DMS53 (cell line): ENCODE measurements at regions not wholly inside any gene's neighbourhood (a gene's known extent, or its start where the extent isn't known, plus 50 kb on each side); places are given as distances from the start of the nearest gene placed in this dataset.
A peak's percentile ranks its signal among the peaks of the same experiment; 100 is the strongest.

Source experiments
- DNase-seq: peaks from one replicate; lab custom pipeline; 2025; lab: John Stamatoyannopoulos, UW

GRCh38 chr2:152870239-152870638 lies 151.8 kb downstream of the ARL6IP6 start:
- DNase-seq = no peak

- no peak for DNase-seq
These were observed 149.0 kb downstream of the ARL6IP6 start for GRCh38 chr2:152867397-152867796.

- no peak for DNase-seq
These were observed 146.3 kb downstream of the ARL6IP6 start for GRCh38 chr2:152864601-152865149.

- DNase-seq = no peak
These were observed 145.4 kb downstream of the ARL6IP6 start for GRCh38 chr2:152863826-152864225.

- peak; percentile 58 for DNase-seq
These were observed 143.0 kb downstream of the ARL6IP6 start for GRCh38 chr2:152861349-152861942.

- no peak for DNase-seq
These were observed 140.3 kb downstream of the ARL6IP6 start for GRCh38 chr2:152858594-152859265.

GRCh38 chr2:152846697-152847470 lies 128.5 kb downstream of the ARL6IP6 start:
- DNase-seq = peak; percentile 0

GRCh38 chr2:152835674-152836073 lies 117.3 kb downstream of the ARL6IP6 start:
- DNase-seq = no peak

GRCh38 chr2:152827944-152828343 lies 109.5 kb downstream of the ARL6IP6 start:
- no peak for DNase-seq

- peak; percentile 74 for DNase-seq
These were observed 108.3 kb downstream of the ARL6IP6 start for GRCh38 chr2:152826581-152827279.

- no peak for DNase-seq
These were observed 107.4 kb downstream of the ARL6IP6 start for GRCh38 chr2:152825834-152826233.

- DNase-seq = peak; percentile 10
These were observed 105.5 kb downstream of the ARL6IP6 start for GRCh38 chr2:152823905-152824304.

- no peak for DNase-seq
These were observed 104.3 kb downstream of the ARL6IP6 start for GRCh38 chr2:152822676-152823075.

- DNase-seq = no peak
These were observed 101.6 kb downstream of the ARL6IP6 start for GRCh38 chr2:152820048-152820447.

- DNase-seq = no peak
These were observed 97.3 kb downstream of the ARL6IP6 start for GRCh38 chr2:152815634-152816257.

- no peak for DNase-seq
These were observed 96.1 kb downstream of the ARL6IP6 start for GRCh38 chr2:152814475-152815030.

- DNase-seq = no peak
These were observed 94.9 kb downstream of the ARL6IP6 start for GRCh38 chr2:152813351-152813750.
